Neural cell (in vitro differentiated cells): ENCODE measurements at regions not wholly inside any gene's neighbourhood (a gene's known extent, or its start where the extent isn't known, plus 50 kb on each side); places are given as distances from the start of the nearest gene placed in this dataset.

Source experiments
- H2AFZ ChIP-seq: fragments of 200-600, 300-800 bp; sonication (generic), shearing (Covaris generic); 2 replicates; pipeline ENCODE4 v1.6.0; 2014; ENCODE audit warnings: low read depth, mild to moderate bottlenecking, antibody characterized with exemption, low read length, moderate library complexity
- H3F3A ChIP-seq: fragments of 200-600 bp; shearing (Covaris generic); 2 replicates; pipeline ENCODE4 v1.6.1; 2016; ENCODE audit warnings: mild to moderate bottlenecking, moderate library complexity, mixed read lengths, antibody characterized with exemption, low read length; ENCODE audit not compliant: insufficient read depth, poor library complexity, severe bottlenecking
- H3K27ac ChIP-seq: fragments of 200-600, 300-800 bp; sonication (generic), shearing (Covaris generic); 2 replicates; pipeline ENCODE4 v1.5.1; 2014; ENCODE audit warnings: mild to moderate bottlenecking, low read length, moderate library complexity
- H3K27me3 ChIP-seq: fragments of 300-800, 200-600 bp; sonication (generic), shearing (Covaris generic); 2 replicates; pipeline ENCODE4 v1.6.0; 2014; ENCODE audit warnings: mild to moderate bottlenecking, low read depth, low read length, moderate library complexity; ENCODE audit not compliant: insufficient read depth
- H3K36me3 ChIP-seq: fragments of 300-800, 200-600 bp; sonication (generic), shearing (Covaris generic); 2 replicates; pipeline ENCODE4 v1.5.1; 2014; ENCODE audit warnings: mild to moderate bottlenecking, antibody characterized with exemption, low read length, moderate library complexity; ENCODE audit not compliant: insufficient read depth
- H3K4me2 ChIP-seq: fragments of 300-800, 200-600 bp; sonication (generic), shearing (Covaris generic); 2 replicates; pipeline ENCODE4 v1.6.0; 2014; ENCODE audit warnings: mild to moderate bottlenecking, low read length
- H3K4me3 ChIP-seq: fragments of 300-800, 200-600 bp; sonication (generic), shearing (Covaris generic); 2 replicates; pipeline ENCODE4 v1.5.1; 2014; ENCODE audit warnings: mild to moderate bottlenecking, low read length, moderate library complexity
- H3K79me2 ChIP-seq: fragments of 200-600 bp; shearing (Covaris generic); replicated peaks from 2 replicates; pipeline ENCODE4 v1.6.0; 2014; ENCODE audit warnings: mild to moderate bottlenecking, low read length, moderate library complexity; ENCODE audit not compliant: insufficient read depth
- H3K9ac ChIP-seq: fragments of 300-800, 200-600 bp; sonication (generic), shearing (Covaris generic); 2 replicates; pipeline ENCODE4 v1.6.1; 2016; ENCODE audit warnings: mild to moderate bottlenecking, low read length, mixed read lengths
- H3K9me2 ChIP-seq: fragments of 200-600 bp; shearing (Covaris generic); 2 replicates; pipeline ENCODE4 v1.6.1; 2016; ENCODE audit warnings: mild to moderate bottlenecking, low read length, mixed read lengths; ENCODE audit not compliant: insufficient read depth
- H3K9me3 ChIP-seq: fragments of 200-600, 300-800 bp; sonication (generic), shearing (Covaris generic); 2 replicates; pipeline ENCODE4 v1.6.1; 2016; ENCODE audit warnings: mild to moderate bottlenecking, mixed run types, low read length, moderate library complexity, mixed read lengths
- H4K20me1 ChIP-seq: fragments of 200-600 bp; shearing (Covaris generic); 2 replicates; pipeline ENCODE4 v1.6.1; 2016; ENCODE audit warnings: mild to moderate bottlenecking, mixed run types; ENCODE audit not compliant: insufficient read depth
- EP300 ChIP-seq: fragments of 450-650 bp; conservative IDR thresholded peaks from 2 replicates; pipeline ENCODE4 v1.6.1; 2014; ENCODE audit warnings: antibody characterized with exemption, mild to moderate bottlenecking, moderate library complexity; ENCODE audit not compliant: poor library complexity, severe bottlenecking
- EZH2 ChIP-seq: fragments of 200-600, 300-800 bp; shearing (Covaris generic), sonication (generic); IDR thresholded peaks from 2 replicates; pipeline ENCODE4 v1.6.1; 2014; ENCODE audit warnings: antibody characterized with exemption, low read length, borderline replicate concordance, mild to moderate bottlenecking; ENCODE audit not compliant: insufficient read depth, poor library complexity, severe bottlenecking
- MXI1 ChIP-seq: fragments of 450-650 bp; conservative IDR thresholded peaks from 2 replicates; pipeline ENCODE4 v1.6.1; 2014; ENCODE audit warnings: antibody characterized with exemption, mild to moderate bottlenecking; ENCODE audit not compliant: poor library complexity, severe bottlenecking
- POLR2AphosphoS5 ChIP-seq: IDR thresholded peaks from 2 replicates; pipeline ENCODE4 v1.6.1; 2012
- RAD21 ChIP-seq: fragments of 450-650 bp; conservative IDR thresholded peaks from 2 replicates; pipeline ENCODE4 v1.6.1; 2014; ENCODE audit warnings: antibody characterized with exemption, mild to moderate bottlenecking, moderate library complexity
- REST ChIP-seq: IDR thresholded peaks from 2 replicates; pipeline ENCODE4 v1.6.1; 2012; ENCODE audit warnings: borderline replicate concordance
- SMC3 ChIP-seq: fragments of 450-650 bp; conservative IDR thresholded peaks from 2 replicates; pipeline ENCODE4 v1.6.1; 2014; ENCODE audit warnings: antibody characterized with exemption, mild to moderate bottlenecking, moderate library complexity; ENCODE audit not compliant: poor library complexity
- TAF1 ChIP-seq: IDR thresholded peaks from 2 replicates; pipeline ENCODE4 v1.6.1; 2012; ENCODE audit warnings: low read depth
- TF ChIP-seq, protein P1 (sequence below): fragments of 450-650 bp; IDR thresholded peaks from 2 replicates; pipeline ENCODE4 v1.5.1; 2014; ENCODE audit warnings: antibody characterized with exemption, mild to moderate bottlenecking, moderate library complexity; ENCODE audit not compliant: poor library complexity, severe bottlenecking

- no peaks in the 10 kb centered on the region for H3K27me3 ChIP-seq
- no peaks in the 10 kb centered on the region for H3F3A ChIP-seq
- H3K79me2 ChIP-seq = no peaks in the 10 kb centered on the region
- H3K9me2 ChIP-seq = no peaks in the 10 kb centered on the region
- no peak overlapping the region for H3K27ac ChIP-seq
- no peak overlapping the region for H3K4me2 ChIP-seq
- no peak for TF ChIP-seq EP300
- no peak for TF ChIP-seq REST
- no peak for TF ChIP-seq EZH2
- no peak for TF ChIP-seq POLR2AphosphoS5
- TF ChIP-seq, protein P1, sequence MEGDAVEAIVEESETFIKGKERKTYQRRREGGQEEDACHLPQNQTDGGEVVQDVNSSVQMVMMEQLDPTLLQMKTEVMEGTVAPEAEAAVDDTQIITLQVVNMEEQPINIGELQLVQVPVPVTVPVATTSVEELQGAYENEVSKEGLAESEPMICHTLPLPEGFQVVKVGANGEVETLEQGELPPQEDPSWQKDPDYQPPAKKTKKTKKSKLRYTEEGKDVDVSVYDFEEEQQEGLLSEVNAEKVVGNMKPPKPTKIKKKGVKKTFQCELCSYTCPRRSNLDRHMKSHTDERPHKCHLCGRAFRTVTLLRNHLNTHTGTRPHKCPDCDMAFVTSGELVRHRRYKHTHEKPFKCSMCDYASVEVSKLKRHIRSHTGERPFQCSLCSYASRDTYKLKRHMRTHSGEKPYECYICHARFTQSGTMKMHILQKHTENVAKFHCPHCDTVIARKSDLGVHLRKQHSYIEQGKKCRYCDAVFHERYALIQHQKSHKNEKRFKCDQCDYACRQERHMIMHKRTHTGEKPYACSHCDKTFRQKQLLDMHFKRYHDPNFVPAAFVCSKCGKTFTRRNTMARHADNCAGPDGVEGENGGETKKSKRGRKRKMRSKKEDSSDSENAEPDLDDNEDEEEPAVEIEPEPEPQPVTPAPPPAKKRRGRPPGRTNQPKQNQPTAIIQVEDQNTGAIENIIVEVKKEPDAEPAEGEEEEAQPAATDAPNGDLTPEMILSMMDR = no peak
- H3K36me3 ChIP-seq = no peaks in the 10 kb centered on the region
- H4K20me1 ChIP-seq = no peaks in the 10 kb centered on the region
- no peak overlapping the region for H2AFZ ChIP-seq
- H3K4me3 ChIP-seq = no peak overlapping the region
- no peaks in the 10 kb centered on the region for H3K9me3 ChIP-seq
- H3K9ac ChIP-seq = no peak overlapping the region
Observed at GRCh38 chr2:12265646-12266045, 451.1 kb upstream of the TRIB2 start.

DNA sequence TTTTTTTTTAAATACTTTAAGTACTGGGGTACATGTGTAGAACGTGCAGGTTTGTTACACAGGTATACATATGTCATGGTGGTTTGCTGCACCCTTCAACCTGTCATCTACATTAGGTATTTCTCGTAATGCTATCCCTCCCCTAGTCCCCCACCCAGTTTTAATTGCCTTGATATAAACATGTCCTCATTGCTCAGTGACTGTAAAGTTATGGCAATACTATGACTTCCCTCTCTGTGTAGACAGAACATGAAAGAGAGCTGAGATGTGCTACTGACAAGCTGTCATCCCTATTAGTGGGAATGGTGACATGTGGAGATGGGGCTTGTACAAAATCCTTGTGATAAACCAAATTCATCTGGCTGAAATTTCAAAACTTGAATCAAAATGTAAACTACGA lies 449.7 kb upstream of the TRIB2 start:
- H3K9ac ChIP-seq = no peak overlapping the region
- TF ChIP-seq EP300 (peak; percentile 21), EZH2 (no peak)
- H3K9me2 ChIP-seq = no peaks in the 10 kb centered on the region
- no peaks in the 10 kb centered on the region for H3F3A ChIP-seq
- H3K27ac ChIP-seq = no peak overlapping the region
- H3K4me2 ChIP-seq = no peak overlapping the region
- H3K36me3 ChIP-seq = no peaks in the 10 kb centered on the region
- no peaks in the 10 kb centered on the region for H3K27me3 ChIP-seq
- H3K9me3 ChIP-seq = no peaks in the 10 kb centered on the region
- no peak overlapping the region for H3K4me3 ChIP-seq
- H4K20me1 ChIP-seq = no peaks in the 10 kb centered on the region
- H3K79me2 ChIP-seq = no peaks in the 10 kb centered on the region
- H2AFZ ChIP-seq = no peak overlapping the region

- H3K4me3 ChIP-seq = no peak overlapping the region
- H3K79me2 ChIP-seq = no peaks in the 10 kb centered on the region
Observed at GRCh38 chr2:12269041-12269972, 447.4 kb upstream of the TRIB2 start.

More at GRCh38 chr2:12269041-12269972, 447.4 kb upstream of the TRIB2 start:
- Histone ChIP-seq H3K36me3 (no peaks in the 10 kb centered on the region), H3F3A (no peaks in the 10 kb centered on the region), H2AFZ (no peak overlapping the region), H3K9me3 (no peaks in the 10 kb centered on the region), H3K9ac (no peak overlapping the region), H4K20me1 (no peaks in the 10 kb centered on the region), H3K27me3 (no peaks in the 10 kb centered on the region), H3K27ac (no peak overlapping the region), H3K9me2 (no peaks in the 10 kb centered on the region), H3K4me2 (no peak overlapping the region)
- no peak for TF ChIP-seq EP300
- TF ChIP-seq POLR2AphosphoS5 = no peak
- no peak for TF ChIP-seq TAF1
- TF ChIP-seq MXI1 = no peak
- no peak for TF ChIP-seq REST
- no peak for TF ChIP-seq EZH2
- TF ChIP-seq, protein P1 = no peak
- TF ChIP-seq RAD21 = no peak
- TF ChIP-seq SMC3 = no peak
